Astrocyte of the hippocampus (primary cell): ENCODE measurements at regions not wholly inside any gene's neighbourhood (a gene's known extent, or its start where the extent isn't known, plus 50 kb on each side); places are given as distances from the start of the nearest gene placed in this dataset.

Experiments
- DNase-seq: peaks from one replicate; pipeline ENCODE4 v3.0.0; 2011; ENCODE audit warnings: low read depth, low spot score

- DNase-seq, result no peak
These were observed 145.1 kb upstream of the IRX2 start for GRCh38 chr5:2896371-2897275.

GRCh38 chr5:2895876-2896275 is 144.4 kb upstream of the IRX2 start:
- no peak for DNase-seq

- DNase-seq, result no peak
These were observed 143.7 kb upstream of the IRX2 start for GRCh38 chr5:2895196-2895595.

- no peak for DNase-seq
These were observed 143.3 kb upstream of the IRX2 start for GRCh38 chr5:2894736-2895135.

GRCh38 chr5:2894316-2894715 is 142.8 kb upstream of the IRX2 start:
- DNase-seq, result no peak

- DNase-seq, result no peak
These were observed 141.1 kb upstream of the IRX2 start for GRCh38 chr5:2892466-2893000.

- no peak for DNase-seq
These were observed 140.3 kb upstream of the IRX2 start for GRCh38 chr5:2891781-2892180.

- DNase-seq, result no peak
These were observed 138.5 kb upstream of the IRX2 start for GRCh38 chr5:2890011-2890410.

GRCh38 chr5:2888520-2889060 is 137.1 kb upstream of the IRX2 start:
- no peak for DNase-seq

GRCh38 chr5:2887481-2888348 is 136.2 kb upstream of the IRX2 start:
- DNase-seq, result no peak

GRCh38 chr5:2886531-2886930 is 135.1 kb upstream of the IRX2 start:
- DNase-seq, result no peak

GRCh38 chr5:2883771-2884170 is 132.3 kb upstream of the IRX2 start:
- no peak for DNase-seq

GRCh38 chr5:2879701-2880100 is 128.2 kb upstream of the IRX2 start:
- no peak for DNase-seq

- DNase-seq, result no peak
These were observed 126.0 kb upstream of the IRX2 start for GRCh38 chr5:2877522-2877921.

- no peak for DNase-seq
These were observed 124.7 kb upstream of the IRX2 start for GRCh38 chr5:2876183-2876582.

GRCh38 chr5:2874099-2874498 is 122.6 kb upstream of the IRX2 start:
- DNase-seq, result no peak

GRCh38 chr5:2872676-2873075 is 121.2 kb upstream of the IRX2 start:
- DNase-seq, result no peak

GRCh38 chr5:2871282-2871681 is 119.8 kb upstream of the IRX2 start:
- no peak for DNase-seq

GRCh38 chr5:2869471-2869870 is 118.0 kb upstream of the IRX2 start:
- no peak for DNase-seq

GRCh38 chr5:2867373-2867933 is 116.0 kb upstream of the IRX2 start:
- DNase-seq, result no peak

GRCh38 chr5:2866662-2867372 is 115.3 kb upstream of the IRX2 start:
- DNase-seq, result no peak
